Keratinocyte (primary cell): ENCODE measurements at regions not wholly inside any gene's neighbourhood (a gene's known extent, or its start where the extent isn't known, plus 50 kb on each side); places are given as distances from the start of the nearest gene placed in this dataset.

Experiments
- DNase-seq: peaks from one replicate; pipeline ENCODE4 v3.0.0-alpha.2; 2011; ENCODE audit warnings: low read depth, missing footprints, low spot score
- FAIRE-seq: peaks from 2 replicates; lab custom pipeline; 2011; peaks lifted over from hg19 to GRCh38; lab: Jason Lieb, UNC
- H2AFZ ChIP-seq: 2 replicates; pipeline ENCODE4 v1.6.0; 2012; ENCODE audit warnings: low read length, control low read depth, inconsistent platforms; ENCODE audit not compliant: control insufficient read depth
- H3K27ac ChIP-seq: 2 replicates; pipeline ENCODE4 v1.5.1; 2011; ENCODE audit warnings: low read length; ENCODE audit not compliant: control insufficient read depth, insufficient read depth
- H3K27me3 ChIP-seq: 3 replicates; pipeline ENCODE4 v1.6.0; 2011; ENCODE audit warnings: low read length; ENCODE audit not compliant: control insufficient read depth, insufficient read depth; ENCODE audit errors: extremely low read depth
- H3K36me3 ChIP-seq, 2 experiments: 2 replicates in 1 of 2; 3 replicates in 1 of 2; pipeline ENCODE4 v1.5.1; 2011; ENCODE audit warnings: low read length in 2 of 2, mild to moderate bottlenecking in 1 of 2; ENCODE audit not compliant: control insufficient read depth in 2 of 2, insufficient read depth in 2 of 2; ENCODE audit errors: extremely low read depth in 1 of 2
- H3K4me1 ChIP-seq: 3 replicates; pipeline ENCODE4 v1.5.1; 2011; ENCODE audit warnings: low read length; ENCODE audit not compliant: control insufficient read depth, insufficient read depth; ENCODE audit errors: extremely low read depth
- H3K4me2 ChIP-seq: 3 replicates; pipeline ENCODE4 v1.6.0; 2011; ENCODE audit warnings: low read depth, low read length; ENCODE audit not compliant: control insufficient read depth, insufficient read depth; ENCODE audit errors: extremely low read depth
- H3K4me3 ChIP-seq, 3 experiments: fragments of 200-600 bp in 1 of 3; sonication (generic) in 1 of 3; 2 replicates in 2 of 3; 3 replicates in 1 of 3; pipeline ENCODE4 v1.5.1; 2011 to 2016; ENCODE audit warnings: low read length in 3 of 3, mild to moderate bottlenecking in 3 of 3, control low read depth in 2 of 3, inconsistent platforms in 1 of 3, low read depth in 1 of 3, mixed read lengths in 1 of 3, mixed run types in 1 of 3, moderate library complexity in 1 of 3; ENCODE audit not compliant: control insufficient read depth in 2 of 3, insufficient read depth in 2 of 3; ENCODE audit errors: extremely low read depth in 1 of 3
- H3K79me2 ChIP-seq: 2 replicates; pipeline ENCODE4 v1.6.0; 2012; ENCODE audit warnings: low read length; ENCODE audit not compliant: control insufficient read depth, insufficient read depth
- H3K9ac ChIP-seq: 3 replicates; pipeline ENCODE4 v1.6.0; 2011; ENCODE audit warnings: low read length; ENCODE audit not compliant: control insufficient read depth, insufficient read depth; ENCODE audit errors: extremely low read depth
- H3K9me1 ChIP-seq: 3 replicates; pipeline ENCODE4 v1.6.0; 2011; ENCODE audit warnings: low read length; ENCODE audit not compliant: control insufficient read depth, insufficient read depth; ENCODE audit errors: extremely low read depth
- H3K9me3 ChIP-seq: 2 replicates; pipeline ENCODE4 v1.5.1; 2012; ENCODE audit warnings: low read depth, low read length; ENCODE audit not compliant: control insufficient read depth
- H4K20me1 ChIP-seq: 3 replicates; pipeline ENCODE4 v1.6.0; 2011; ENCODE audit warnings: low read length; ENCODE audit not compliant: control insufficient read depth, insufficient read depth; ENCODE audit errors: extremely low read depth
- CTCF ChIP-seq, 3 experiments: IDR thresholded peaks in 1 of 3; conservative IDR thresholded peaks in 1 of 3; optimal IDR thresholded peaks in 1 of 3; 2 replicates in 2 of 3; 3 replicates in 1 of 3; pipeline versions ENCODE3 to v1.5.1; 2011; ENCODE audit warnings: low read length in 3 of 3, mild to moderate bottlenecking in 3 of 3, moderate library complexity in 2 of 3, control low read depth in 1 of 3, inconsistent platforms in 1 of 3; ENCODE audit not compliant: insufficient read depth in 2 of 3; ENCODE audit errors: extremely low read depth in 1 of 3
- EZH2 ChIP-seq: IDR thresholded peaks from one replicate; pipeline ENCODE4 v1.6.1; 2012; ENCODE audit warnings: inconsistent platforms, mild to moderate bottlenecking, low read length, moderate library complexity
- dilution Hi-C: fragments of 300-500 bp; cut with MboI; formaldehyde crosslinking; loops from one replicate; pipeline ENCODE4 v1.7.0; 2020; ENCODE audit warnings: low sequenced_read_pairs; ENCODE audit not compliant: extremely low pct_ligation_motif_present

- TF ChIP-seq EZH2 (no peak), CTCF (optimal IDR thresholded peaks at IDR 0.05 in 1 of 3, IDR thresholded peaks at IDR 0.05 in 1 of 3, conservative IDR thresholded peaks at IDR 0.05 in 1 of 3; ENCODE audit: extremely low read depth in 1 of 3, insufficient read depth in 2 of 3, low read length in 3 of 3) (no peak)
- Histone ChIP-seq H3K27me3 (no peaks in the 10 kb centered on the region), H3K9me1 (no peaks in the 10 kb centered on the region), H3K27ac (no peak overlapping the region), H3K4me3 (no peak overlapping the region), H3K9me3 (no peaks in the 10 kb centered on the region), H3K9ac (no peak overlapping the region), H3K36me3 (no peaks in the 10 kb centered on the region), H3K4me1 (peaks cover 22% of the 10 kb centered on the region), H3K4me2 (no peak overlapping the region), H2AFZ (no peak overlapping the region), H3K79me2 (peaks cover 4% of the 10 kb centered on the region), H4K20me1 (no peaks in the 10 kb centered on the region)
- FAIRE-seq: no peak
- no peak for DNase-seq
- dilution Hi-C loops: no loop called here
These were observed 150.4 kb upstream of the IER5L start for GRCh38 chr9:129328355-129329042.

DNA sequence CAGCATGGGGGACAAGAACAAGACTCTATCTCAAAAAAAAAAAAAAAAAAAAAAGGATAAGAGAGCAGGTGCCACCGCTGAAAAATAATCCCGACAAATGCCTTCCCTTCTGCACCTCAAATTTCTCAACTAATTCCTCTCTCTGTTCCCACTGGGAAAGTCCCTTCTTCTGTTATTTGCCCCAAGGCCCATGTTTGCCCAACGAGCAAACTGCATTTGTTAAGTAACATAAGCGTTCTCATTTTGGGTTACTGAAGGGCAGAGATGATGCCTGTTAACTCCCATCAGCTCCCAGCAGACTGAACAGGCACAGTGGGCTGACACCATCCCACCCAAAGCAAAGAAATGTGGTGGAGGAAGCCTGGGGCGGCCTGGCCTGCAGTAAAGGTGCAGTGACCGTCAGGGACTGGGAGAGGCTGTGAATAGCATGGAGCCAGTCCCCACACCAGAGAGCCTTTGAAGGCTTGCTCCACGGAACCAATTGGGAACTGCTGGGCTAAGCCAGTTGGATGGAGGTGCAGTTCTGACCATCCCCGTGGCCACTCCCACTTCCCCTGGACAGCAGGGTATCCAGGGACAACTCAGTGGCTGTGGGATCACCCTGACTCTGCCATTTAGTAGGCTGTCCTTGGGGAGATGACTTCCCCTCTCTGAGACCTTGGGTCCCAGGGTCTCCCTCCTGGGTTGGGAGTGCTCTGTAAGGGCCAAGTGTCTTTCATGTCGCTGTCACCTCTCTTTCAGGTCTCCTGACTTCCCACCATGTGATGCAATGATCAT, 149.7 kb upstream of the IER5L start:
- Histone ChIP-seq H4K20me1 (no peaks in the 10 kb centered on the region), H3K9ac (no peak overlapping the region), H3K4me1 (peaks cover 19% of the 10 kb centered on the region), H3K27me3 (no peaks in the 10 kb centered on the region), H3K79me2 (peaks cover 2% of the 10 kb centered on the region), H2AFZ (no peak overlapping the region), H3K36me3 (no peaks in the 10 kb centered on the region), H3K9me3 (no peaks in the 10 kb centered on the region), H3K27ac (no peak overlapping the region), H3K4me3 (no peak overlapping the region), H3K9me1 (no peaks in the 10 kb centered on the region), H3K4me2 (peak overlapping the region; percentile 1)
- TF ChIP-seq CTCF (optimal IDR thresholded peaks at IDR 0.05 in 1 of 3, IDR thresholded peaks at IDR 0.05 in 1 of 3, conservative IDR thresholded peaks at IDR 0.05 in 1 of 3; ENCODE audit: extremely low read depth in 1 of 3, insufficient read depth in 2 of 3, low read length in 3 of 3) (no peak), EZH2 (no peak)
- dilution Hi-C loops: no loop called here
- DNase-seq: no peak
- FAIRE-seq: no peak
